Stimulated activated CD8-positive, alpha-beta memory T cell treated with anti-CD3 and anti-CD28 coated beads, Interleukin-15, amount 100 ng/mL, for 48 hours (primary cell): ENCODE measurements at regions not wholly inside any gene's neighbourhood (a gene's known extent, or its start where the extent isn't known, plus 50 kb on each side); places are given as distances from the start of the nearest gene placed in this dataset.

Experiments
- DNase-seq, 2 donors: peaks; one replicate each; pipeline ENCODE4 v3.0.0-alpha.2; 2020; ENCODE audit warnings: low read depth in 2 of 2

DNA sequence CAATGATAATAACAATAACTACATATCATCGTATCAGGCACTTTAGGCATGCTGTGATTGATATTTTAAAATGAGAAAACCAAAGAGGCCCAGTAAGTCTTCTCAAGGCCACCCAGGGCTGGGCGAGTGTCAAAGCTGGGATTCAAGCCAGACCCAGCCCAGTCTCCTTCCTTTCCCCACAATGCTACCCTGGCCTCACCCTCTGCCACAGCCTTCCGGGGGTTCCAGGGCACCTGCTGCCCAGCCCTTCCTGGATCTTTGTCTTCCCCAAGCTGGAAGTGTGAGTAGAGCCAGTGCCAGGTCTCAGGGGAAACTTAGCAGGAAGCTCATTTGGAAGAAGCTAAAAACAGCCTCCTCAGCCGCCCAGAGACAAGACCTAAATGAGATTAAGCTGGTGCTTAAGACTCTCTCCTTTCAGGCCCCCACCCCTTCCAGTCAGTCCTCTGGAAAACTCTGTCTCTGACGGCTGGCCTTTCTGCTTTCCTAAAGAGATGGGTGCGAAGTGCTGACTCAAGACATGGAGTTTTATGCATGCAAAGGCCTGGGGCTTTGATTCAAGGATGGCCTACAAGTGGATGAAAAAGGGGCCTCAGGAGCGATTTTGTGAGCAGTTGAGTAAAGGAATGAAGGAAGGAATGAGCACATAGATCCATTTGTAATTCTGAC lies 184.2 kb downstream of the KCNA5 start:
- DNase-seq: no peak

DNA sequence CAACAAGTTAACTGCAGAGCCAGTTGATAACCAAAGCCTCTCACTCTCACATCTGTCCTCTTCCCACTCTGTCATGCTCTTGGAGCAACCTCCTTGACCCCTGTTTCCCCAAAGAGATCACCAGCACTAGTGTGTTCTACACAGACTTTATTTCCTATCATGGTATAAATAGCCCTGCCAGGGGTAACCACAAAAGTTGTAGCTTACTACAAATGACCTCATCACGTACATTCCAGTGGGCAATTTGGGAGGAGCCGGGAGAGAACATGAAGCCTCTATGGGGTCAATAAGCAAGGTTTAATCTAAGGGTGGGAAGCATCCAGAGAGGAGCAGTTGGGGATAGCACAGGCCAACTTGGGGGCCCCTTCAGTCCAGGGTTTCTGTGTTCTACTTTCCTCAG lies 186.5 kb downstream of the KCNA5 start:
- DNase-seq: no peak

DNA sequence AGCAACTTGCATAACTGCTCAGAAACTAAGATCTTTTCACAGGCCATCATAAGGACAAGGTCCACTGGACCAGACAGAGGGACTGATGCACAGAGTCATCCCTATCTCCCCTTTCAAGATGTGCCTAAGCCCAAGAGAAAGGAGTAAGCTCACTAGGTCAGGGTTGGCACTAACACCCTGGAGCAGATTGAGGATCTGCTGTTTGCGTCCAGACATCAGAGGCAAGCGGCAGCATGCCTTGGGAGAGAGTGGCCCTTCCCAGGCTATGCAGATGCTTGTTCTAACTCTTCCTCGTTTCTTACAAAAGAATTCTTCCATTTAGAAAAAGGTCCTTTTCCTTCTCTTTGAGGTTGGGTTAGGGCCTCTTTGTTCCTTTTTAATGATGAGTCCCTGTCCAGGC lies 187.2 kb downstream of the KCNA5 start:
- no peak for DNase-seq

DNA sequence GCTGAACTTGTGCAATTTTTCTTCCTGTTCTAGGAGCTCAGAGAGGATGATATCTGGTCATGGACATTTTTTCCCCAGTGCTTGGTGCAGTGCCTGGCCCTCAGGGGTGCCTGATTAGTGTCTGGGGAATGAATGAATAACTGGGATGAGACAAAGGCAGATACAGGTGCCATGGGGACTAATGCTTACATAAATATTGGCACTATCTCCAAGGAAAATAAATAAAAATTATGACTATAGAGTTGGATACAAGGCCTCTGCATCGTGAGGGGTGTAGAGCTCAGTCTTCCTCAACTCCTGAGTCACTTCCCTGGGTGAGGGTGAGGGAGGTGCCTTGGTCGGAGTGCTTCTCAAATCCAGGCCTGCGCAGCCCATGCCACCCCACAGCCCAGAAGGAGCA lies 188.6 kb downstream of the KCNA5 start:
- DNase-seq: no peak

DNA sequence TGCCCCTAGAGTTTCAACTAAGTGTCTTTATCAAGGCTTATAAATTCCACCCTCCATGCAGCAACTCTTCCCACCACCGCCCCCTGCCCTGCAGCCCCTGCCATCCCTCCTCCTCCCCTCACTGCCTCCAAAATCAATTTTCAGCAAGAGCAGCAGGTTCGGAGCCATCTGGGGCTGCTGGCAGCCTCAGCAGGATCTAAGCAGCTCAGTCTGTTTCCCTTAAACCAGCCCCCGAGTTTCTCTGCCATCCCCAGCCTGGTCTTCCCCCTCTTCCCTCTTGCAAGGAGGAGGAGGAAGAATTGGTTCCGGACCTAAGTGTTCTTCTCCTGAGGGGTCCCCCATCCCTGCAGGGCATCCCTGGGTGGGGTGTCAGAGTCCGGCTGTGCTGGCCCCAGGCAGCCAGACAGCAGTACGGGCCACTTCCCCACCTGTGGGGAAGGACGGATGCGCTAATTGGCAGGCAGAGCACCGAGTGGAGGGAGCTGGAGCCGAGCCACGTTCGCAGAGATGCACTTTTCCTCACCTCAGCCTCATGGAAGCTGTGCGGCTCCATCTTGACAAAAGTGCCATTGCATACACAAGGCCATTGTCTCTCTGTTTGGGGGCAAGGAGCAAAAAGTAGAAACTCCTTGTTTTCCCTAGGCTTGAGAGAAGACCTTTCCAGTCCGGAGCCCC lies 189.3 kb downstream of the KCNA5 start:
- DNase-seq: no peak

DNA sequence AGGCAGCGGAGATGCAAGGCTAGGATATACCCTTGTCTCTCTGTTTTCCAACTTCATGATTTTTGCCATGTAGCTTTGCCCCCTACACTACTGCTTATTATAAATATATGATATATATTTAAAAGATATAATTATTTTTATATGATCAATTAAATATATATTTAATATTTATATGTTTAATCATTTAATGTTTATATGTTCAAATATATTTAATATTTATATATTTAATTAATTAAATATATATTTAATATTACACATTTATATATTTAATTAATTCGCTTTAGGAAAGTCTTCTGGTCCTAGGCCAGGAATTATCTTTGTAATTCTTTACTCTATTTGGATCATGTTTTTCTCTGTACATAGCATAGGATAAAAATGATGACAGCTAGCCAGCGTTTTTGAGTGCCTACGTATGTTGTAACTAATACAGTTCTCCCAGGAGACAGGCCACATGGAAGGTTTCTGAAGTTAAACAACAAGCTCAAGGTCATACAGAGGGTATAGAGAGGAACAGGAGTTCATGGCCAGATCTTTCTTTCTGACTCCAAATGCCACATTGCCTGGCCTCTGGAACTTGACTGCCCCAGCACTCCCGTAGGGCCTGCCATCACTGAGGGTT lies 192.5 kb downstream of the KCNA5 start:
- no peak for DNase-seq

DNA sequence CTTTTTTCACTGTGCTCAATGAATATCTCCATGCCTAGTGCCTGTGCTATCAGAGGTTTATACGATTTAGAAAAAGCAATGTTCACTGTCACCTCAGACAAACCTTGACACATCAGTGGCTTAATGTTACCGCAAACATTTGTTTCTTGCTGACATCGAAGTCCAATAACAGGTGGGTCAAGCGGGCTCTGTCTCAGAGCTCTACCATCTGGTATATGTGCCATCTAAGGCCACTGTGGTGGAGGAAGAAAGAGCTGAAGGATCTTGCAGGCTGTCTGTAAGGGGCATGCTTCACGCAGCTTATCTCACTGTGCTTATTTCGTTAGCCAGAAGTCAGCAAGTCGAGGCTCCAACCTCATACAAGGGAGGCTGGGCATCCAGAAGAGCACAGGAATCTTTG lies 189.5 kb upstream of the NTF3 start:
- DNase-seq: no peak

DNA sequence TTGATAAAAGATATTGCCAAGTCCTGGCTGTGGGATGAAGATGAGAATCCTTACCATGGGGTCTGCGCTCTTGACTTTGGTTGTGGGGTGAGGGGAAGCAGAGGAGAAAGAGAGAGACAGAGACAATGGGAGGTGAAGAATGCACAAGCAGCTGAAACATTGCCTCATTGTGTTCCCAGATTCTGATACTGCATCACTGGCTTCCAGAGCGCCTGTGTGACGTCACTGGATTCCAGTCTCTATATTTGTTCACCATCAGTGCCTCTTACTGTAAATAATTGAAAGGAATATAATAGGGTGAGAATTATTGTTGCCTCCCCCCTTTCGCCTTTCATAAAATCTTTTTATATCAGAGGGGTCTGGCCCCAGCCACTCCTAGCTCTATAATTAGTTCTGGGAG lies 188.9 kb upstream of the NTF3 start:
- no peak for DNase-seq

DNA sequence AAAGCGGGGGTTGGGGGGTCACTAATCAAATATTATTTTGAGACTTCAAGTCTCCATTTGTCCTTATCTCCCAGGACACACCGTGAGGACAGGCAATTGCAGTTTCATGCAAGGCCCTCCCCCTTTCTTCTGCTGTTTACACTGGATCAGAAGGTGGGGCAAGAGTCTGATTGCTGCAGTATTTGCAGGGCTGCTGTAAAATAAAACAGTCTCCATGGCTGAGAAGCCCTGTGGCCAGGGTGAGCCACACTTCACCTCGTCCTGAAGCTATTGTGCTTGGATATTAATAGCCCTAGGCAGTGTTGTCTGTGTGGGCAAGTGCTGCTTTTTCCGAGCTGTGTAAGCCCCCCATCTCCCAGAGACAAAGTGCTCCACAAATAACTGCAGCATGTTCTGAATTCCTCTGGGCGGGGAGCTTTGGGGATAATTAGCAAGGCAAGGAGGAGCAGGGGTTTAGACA lies 187.4 kb upstream of the NTF3 start:
- DNase-seq: no peak

DNA sequence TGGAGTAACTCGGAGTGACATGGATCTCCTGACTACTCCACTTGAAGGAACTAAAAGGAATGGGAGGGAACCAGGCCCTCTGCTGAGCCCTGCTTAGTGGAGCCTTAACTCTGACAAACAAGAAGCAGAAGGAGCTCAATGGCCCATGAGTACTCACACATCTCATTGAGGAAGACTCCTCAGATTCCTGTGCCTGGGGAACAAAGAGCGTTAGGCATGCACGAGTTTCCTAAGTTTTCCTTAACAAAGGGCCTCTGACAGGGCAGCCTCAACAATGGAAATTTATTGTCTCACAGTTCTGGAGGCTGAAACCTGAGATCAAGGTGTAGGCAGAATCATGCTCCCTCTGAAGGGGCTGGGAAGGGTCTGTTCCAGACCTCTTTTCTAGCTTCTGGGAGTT lies 185.7 kb upstream of the NTF3 start:
- DNase-seq: no peak

DNA sequence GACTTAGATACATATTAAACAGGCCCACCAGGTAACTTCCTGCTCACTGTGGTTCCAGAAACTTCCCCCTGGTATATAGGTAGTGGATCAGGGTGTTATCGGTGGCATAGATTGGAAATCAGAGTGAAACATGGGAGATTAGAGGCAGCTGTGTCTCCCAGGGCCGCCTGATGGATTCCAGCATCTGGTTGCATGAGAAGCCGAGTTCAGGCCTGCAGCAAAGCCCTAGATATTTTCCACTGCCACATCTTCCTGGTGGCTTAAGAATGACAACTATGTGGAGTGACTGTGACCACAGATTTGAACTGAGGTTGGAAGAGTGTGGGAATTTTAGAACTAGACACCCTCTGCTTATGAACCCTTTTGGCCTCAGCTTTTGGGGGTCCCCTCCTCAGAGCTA lies 184.8 kb upstream of the NTF3 start:
- DNase-seq: no peak

DNA sequence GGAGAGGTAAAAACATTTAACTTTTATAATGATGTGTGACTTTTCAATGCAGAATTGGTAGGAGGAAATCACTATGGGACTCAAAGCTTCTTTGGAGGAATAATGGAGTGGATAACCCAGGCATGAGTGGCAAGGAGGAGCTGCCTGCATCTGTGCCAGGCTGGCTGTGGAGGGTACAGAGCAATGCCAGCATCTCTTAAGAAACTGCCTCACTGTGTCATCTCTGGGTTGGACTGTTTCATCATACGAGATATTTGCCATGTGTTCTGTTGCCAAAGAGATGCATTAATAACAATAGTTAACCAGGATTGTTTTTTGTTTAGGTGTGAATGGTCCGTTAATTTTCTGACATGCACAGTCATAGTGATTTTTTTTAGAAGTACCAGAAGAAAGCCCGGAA lies 183.7 kb upstream of the NTF3 start:
- no peak for DNase-seq

DNA sequence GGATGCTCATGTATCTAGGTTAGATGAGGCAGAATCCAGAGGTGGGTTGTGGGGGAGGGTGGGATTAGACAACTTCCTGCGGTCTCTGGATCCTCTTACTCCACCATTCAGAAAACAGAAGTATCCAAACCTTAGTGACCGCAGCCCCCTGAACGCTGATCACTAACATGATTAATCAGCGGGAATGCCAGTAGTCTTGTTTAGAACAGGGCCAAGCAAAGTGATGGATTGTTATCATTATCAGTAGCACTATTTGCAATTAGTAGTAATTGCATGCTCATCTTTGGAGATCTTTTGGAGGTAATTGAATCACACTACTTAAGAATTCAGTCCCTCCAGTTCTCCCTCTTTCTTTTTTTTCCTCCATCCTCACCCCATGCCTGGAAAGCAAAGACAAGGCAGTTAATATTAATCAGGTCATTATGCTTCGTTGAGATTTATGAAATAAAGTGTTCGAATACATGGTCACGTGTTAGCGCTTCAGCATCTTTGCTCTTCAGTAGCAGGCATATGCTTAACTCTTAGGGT lies 182.8 kb upstream of the NTF3 start:
- DNase-seq: no peak

DNA sequence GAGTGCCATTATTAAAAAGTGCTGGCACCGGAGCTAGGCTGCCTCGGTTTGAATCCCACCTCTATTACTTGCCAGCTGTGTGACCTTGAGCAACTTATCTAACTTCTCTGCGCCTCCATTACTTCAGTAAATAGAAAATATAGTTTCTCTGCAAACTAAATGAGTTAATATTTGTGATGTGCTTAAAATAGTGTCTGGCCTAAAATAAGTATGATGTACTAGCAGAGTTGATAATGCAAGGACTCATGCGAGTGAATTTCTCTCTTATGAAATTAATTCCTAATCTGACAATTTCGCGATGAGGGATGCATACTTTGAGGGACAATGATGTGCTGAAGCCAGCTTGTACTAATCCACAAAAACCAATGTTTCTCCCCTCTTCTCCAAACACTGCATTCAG lies 180.8 kb upstream of the NTF3 start:
- no peak for DNase-seq

DNA sequence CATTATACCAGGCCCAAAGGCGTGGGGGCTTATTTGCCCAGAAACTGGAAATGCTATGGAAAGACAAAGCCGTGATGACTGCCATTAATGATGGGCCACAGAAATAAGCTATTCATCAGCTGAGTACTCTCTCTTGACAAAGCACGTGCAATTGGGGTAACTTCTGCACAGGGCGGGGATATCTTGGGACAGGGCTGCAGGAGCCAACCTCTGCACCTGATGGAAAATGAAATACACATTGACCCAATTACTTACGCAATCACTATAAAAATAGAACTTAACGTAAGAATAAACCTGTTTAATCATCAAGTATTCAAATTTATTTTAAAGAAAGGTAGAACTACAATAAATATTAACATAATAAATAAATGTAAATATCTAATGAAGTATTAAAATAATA lies 180.1 kb upstream of the NTF3 start:
- DNase-seq: no peak

DNA sequence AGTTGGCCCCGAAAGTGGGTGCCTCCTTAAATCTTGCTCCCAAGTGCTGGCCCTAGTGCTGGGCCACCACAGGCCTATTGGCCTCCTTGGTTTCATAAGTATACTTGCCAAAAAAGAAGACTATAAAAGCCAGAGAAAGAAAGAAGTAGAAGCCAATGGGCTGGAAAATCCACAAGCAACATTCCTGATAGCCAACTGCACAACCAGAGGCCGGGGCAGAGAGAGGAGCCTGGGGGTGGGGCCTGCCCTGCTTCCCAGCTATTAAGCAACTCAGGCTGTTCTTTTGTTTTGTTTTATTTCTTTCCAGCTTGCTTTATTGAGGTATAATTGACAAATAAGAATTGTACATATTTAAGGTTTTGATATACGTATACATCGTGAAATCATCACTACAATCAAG lies 177.2 kb upstream of the NTF3 start:
- no peak for DNase-seq

DNA sequence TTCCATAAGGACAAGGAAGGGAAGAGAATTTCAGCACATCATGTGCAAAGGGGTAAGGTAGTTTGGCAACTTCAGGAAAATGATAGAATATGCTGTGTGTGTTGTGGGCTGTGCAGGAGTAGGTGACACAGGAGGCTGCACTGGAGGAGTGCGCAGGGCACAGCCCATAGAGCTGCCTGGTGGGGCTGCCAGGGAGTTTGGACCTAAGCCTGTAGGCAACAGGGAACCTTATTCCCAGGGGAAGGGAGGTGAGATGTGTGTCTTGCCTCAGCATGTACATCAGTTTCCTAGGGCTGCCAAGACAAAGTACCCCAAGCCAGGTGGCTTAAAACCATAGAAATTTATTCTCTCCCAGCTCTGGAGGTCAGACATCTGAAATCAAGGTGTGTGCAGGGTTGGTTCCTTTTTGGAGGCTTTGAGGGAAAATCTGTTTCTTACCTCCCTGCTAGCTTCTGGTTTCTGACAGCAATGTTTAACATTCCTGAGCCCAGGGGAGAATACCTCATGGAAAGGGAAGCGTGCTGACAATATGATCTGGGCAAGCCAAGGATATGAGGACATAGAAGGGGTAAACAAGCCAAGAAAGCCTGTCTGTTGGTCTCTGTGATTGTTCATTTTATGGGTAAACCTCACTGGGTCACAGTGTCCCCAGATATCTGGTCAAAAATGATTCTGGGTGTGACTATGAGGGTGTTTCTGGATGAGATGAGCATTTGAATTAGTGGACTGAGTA lies 174.0 kb upstream of the NTF3 start:
- no peak for DNase-seq

DNA sequence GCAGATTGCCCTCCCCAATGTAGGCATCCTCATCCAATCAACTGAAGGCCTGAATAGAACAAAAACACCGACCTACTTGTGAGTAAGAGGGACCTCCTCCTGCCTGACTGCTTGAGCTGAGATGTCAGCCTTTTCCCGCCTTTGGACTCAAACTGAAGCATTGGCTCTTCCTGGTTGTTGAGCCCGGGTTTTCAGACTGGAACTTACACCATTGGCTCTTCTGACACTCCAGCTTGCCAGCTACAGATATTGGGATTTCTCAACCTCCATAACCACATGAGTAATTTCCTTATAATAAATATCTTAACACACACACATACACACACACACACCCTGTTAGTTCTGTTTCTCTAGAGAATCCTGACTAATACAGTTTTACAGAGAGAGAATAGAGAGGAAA lies 173.4 kb upstream of the NTF3 start:
- no peak for DNase-seq

DNA sequence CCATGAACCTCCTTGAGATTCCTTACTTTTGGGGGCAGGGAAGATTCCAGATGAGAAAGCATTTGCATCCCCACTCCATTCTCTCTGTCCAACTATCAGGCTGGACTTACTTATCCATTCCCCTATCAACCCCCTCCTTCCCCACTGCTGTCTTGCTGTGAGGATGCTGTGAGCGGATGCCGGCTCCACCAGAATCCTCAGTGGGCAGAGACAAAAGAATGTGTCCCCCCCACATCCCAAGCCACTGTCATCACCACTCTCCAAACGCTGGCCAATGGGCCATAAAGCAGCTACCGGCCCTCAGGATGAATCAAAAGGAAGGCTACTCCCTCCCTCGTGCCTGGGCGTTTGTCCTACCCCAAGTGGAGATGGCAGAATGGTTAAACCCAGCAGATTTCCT lies 173.0 kb upstream of the NTF3 start:
- DNase-seq: no peak

DNA sequence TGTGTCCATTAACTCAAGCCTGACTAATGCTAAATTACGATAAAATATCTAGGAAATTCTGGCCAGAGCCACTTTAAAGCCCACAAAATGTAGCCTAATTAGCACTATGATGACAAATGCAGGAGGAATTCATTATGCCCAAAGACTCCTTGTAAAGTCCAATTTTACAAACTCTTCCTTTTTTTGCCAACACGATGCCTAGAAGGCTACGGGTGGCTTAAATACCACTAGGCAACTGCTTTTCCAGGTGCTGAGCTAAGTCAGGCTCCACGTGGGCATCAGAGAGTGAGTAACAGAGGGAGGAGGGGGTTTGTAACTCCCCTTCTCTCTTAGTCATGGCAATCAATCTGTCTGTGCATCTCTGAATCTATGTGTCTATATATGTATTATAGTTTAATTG lies 172.4 kb upstream of the NTF3 start:
- DNase-seq: no peak

DNA sequence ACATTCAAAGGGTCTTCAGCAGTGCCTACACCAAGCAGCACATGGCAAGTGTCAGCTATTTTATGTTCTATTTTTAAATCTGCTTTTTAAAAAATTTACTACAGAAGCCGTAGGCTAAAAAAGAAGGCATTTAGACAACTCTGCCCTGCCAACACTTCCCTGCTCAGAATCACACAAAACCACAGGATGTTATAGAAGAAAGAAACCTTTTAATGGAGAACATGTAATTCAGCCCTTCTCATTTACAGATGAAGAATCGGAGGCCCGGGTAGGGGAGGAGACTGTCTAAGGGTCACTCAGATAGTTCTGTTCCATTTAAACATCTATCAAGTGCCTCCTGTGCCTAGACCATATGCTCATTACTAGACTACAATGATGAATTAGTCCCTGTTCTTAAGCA lies 171.8 kb upstream of the NTF3 start:
- DNase-seq: no peak

DNA sequence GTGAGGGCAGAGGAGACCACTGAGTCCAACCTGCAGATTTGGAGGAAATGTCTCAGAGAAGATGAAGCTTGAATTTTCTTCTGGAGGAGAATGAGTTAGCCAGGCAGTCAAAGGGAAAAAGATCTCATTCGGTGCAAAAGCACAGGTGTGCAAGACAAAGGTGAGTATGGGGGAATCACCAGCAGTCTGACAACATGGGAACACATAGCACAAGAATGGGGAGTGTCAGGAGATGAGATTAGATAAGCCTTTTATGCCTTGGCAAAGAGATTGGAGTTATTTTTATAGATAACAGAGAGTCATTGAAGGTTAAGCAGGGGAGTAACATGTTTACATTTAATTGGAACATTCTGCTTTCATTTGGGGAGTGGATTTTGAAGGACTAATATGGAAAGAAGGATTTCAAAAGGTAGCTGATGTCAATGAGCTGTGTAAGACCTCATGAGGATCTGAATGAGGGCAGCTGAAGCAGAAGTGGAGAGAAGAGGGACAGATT lies 171.3 kb upstream of the NTF3 start:
- DNase-seq: no peak
